HepG2 (cell line): ENCODE measurements at regions not wholly inside any gene's neighbourhood (a gene's known extent, or its start where the extent isn't known, plus 50 kb on each side); places are given as distances from the start of the nearest gene placed in this dataset.

Experiments used
- ATAC-seq: fragments of 200-7000 bp; cut with Tn5 transposase; 3 replicates; pipeline ENCODE4 v1.9.1; 2020; ENCODE audit warnings: mild to moderate bottlenecking, moderate library complexity
- BruUV-seq: library from RNA; stranded (reverse); fragments of 400-500 nt; replicated peaks from 2 replicates; lab custom pipeline; 2021; lab: Mats Ljungman, UMichigan
- CTCF ChIA-PET: fragments of 300-600 bp; formaldehyde crosslinking; extraction: SDS; loops from one replicate; lab custom pipeline; 2021; ENCODE audit warnings: low total read pairs, inconsistent platforms, low intra/inter-chr PET ratio; lab: Yijun Ruan, JAX
- POLR2A ChIA-PET: fragments of 350-600 bp; sonication (Branson Sonifier 250); formaldehyde crosslinking; loops from one replicate; lab custom pipeline; 2020; ENCODE audit warnings: antibody characterized with exemption, inconsistent platforms; lab: Yijun Ruan, JAX
- DNase-seq: peaks from one replicate; pipeline ENCODE4 v3.0.0-alpha.2; 2015; ENCODE audit warnings: low spot score
- FAIRE-seq: peaks from 3 replicates; lab custom pipeline; 2011; peaks lifted over from hg19 to GRCh38; lab: Jason Lieb, UNC
- H2AFZ ChIP-seq: one replicate; pipeline ENCODE4 v1.6.1; 2011; ENCODE audit warnings: low read length, inconsistent platforms
- H3K27ac ChIP-seq: fragments of 300-600 bp; 3 replicates; pipeline ENCODE4 v1.8.0; 2011; ENCODE audit warnings: mixed run types, mild to moderate bottlenecking, mixed read lengths, low read length, inconsistent platforms; ENCODE audit not compliant: insufficient read depth; ENCODE audit errors: extremely low read length
- H3K27me3 ChIP-seq, 2 experiments: fragments of 200-600 bp in 1 of 2; 2 replicates in 1 of 2; 3 replicates in 1 of 2; pipeline versions ENCODE4 v1.6.0 to v1.8.0; 2011; ENCODE audit warnings: low read length in 2 of 2, mild to moderate bottlenecking in 2 of 2, moderate library complexity in 2 of 2, inconsistent platforms in 1 of 2; ENCODE audit not compliant: insufficient read depth in 2 of 2, control insufficient read depth in 1 of 2
- H3K36me3 ChIP-seq, 2 experiments: fragments of 200-600 bp in 1 of 2; replicated peaks in 1 of 2; 2 replicates in 1 of 2; 3 replicates in 1 of 2; pipeline versions ENCODE4 v1.5.1 to v1.8.0; 2011; ENCODE audit warnings: low read length in 2 of 2, inconsistent platforms in 1 of 2; ENCODE audit not compliant: insufficient read depth in 2 of 2, control insufficient read depth in 1 of 2
- H3K4me1 ChIP-seq: 2 replicates; pipeline ENCODE4 v1.5.1; 2012; ENCODE audit warnings: low read length, inconsistent platforms; ENCODE audit not compliant: insufficient read depth
- H3K4me2 ChIP-seq: 2 replicates; pipeline ENCODE4 v1.6.0; 2011; ENCODE audit warnings: low read depth, low read length, inconsistent platforms
- H3K4me3 ChIP-seq, 3 experiments: fragments of 200-600 bp in 1 of 3; sonication (generic), shearing (Covaris generic) in 1 of 3; replicated peaks in 1 of 3; 2 replicates each; pipeline ENCODE4 v1.5.1; 2011 to 2016; ENCODE audit warnings: low read length in 3 of 3, inconsistent platforms in 2 of 3, low read depth in 2 of 3, mild to moderate bottlenecking in 2 of 3, control low read depth in 1 of 3, mixed read lengths in 1 of 3; ENCODE audit not compliant: insufficient read depth in 1 of 3
- H3K79me2 ChIP-seq: one replicate; pipeline ENCODE4 v1.6.1; 2011; ENCODE audit warnings: low read length, inconsistent platforms; ENCODE audit not compliant: insufficient read depth
- H3K9ac ChIP-seq: 2 replicates; pipeline ENCODE4 v1.6.0; 2011; ENCODE audit warnings: mild to moderate bottlenecking, low read depth, low read length, inconsistent platforms; ENCODE audit not compliant: insufficient read depth
- H3K9me3 ChIP-seq: 2 replicates; pipeline ENCODE4 v1.5.1; 2012; ENCODE audit warnings: mild to moderate bottlenecking, low read length
- H4K20me1 ChIP-seq: 2 replicates; pipeline ENCODE4 v1.6.0; 2011; ENCODE audit warnings: inconsistent platforms, mild to moderate bottlenecking, low read length, moderate library complexity; ENCODE audit not compliant: insufficient read depth
- JUNB ChIP-seq: sonication (generic); formaldehyde crosslinking; IDR thresholded peaks from 2 replicates; pipeline ENCODE4 v1.8.0; 2022; ENCODE audit warnings: missing genetic modification reagents, mild to moderate bottlenecking, borderline replicate concordance
- ZNF335 ChIP-seq: sonication (generic); formaldehyde crosslinking; IDR thresholded peaks from 2 replicates; pipeline ENCODE4 v1.4.0; 2020; ENCODE audit warnings: missing genetic modification reagents
- WGBS: methylation state at CpG from one replicate; pipeline ENCODE4 v1.1.6; 2017; ENCODE audit warnings: low lambda C conversion rate; 5-methylcytosine and 5-hydroxymethylcytosine counted together
- in situ Hi-C: cut with HindIII; loops from 2 replicates; pipeline ENCODE4 v1.10.0; 2017; ENCODE audit warnings: low pct_unique_long_range_greater_than_20kb; ENCODE audit not compliant: extremely low pct_ligation_motif_present
- intact Hi-C: fragments of 100-400 bp; cut with micrococcal nuclease; formaldehyde crosslinking; loops from one replicate; pipeline ENCODE4 v1.10.0; 2022; ENCODE audit not compliant: unreplicated experiment
- TF ChIP-seq, protein P1 (sequence below): sonication (generic); formaldehyde crosslinking; IDR thresholded peaks from 2 replicates; pipeline ENCODE4 v1.5.0; 2020; ENCODE audit warnings: missing genetic modification reagents
- TF ChIP-seq, protein P2 (sequence below): sonication (generic); formaldehyde crosslinking; IDR thresholded peaks from 2 replicates; pipeline ENCODE4 v1.9.0; 2021; ENCODE audit warnings: mild to moderate bottlenecking, missing genetic modification reagents
- TF ChIP-seq, protein P3 (sequence below): sonication (generic); formaldehyde crosslinking; IDR thresholded peaks from 2 replicates; pipeline ENCODE4 v1.5.1; 2020; ENCODE audit warnings: missing genetic modification reagents, mild to moderate bottlenecking, borderline replicate concordance

GRCh38 chr9:89734600-89735041 lies 129.8 kb downstream of the GADD45G start:
- TF ChIP-seq JUNB: no peak
- TF ChIP-seq ZNF335 (CRISPR knock-in tag): no peak
- TF ChIP-seq, protein P1, sequence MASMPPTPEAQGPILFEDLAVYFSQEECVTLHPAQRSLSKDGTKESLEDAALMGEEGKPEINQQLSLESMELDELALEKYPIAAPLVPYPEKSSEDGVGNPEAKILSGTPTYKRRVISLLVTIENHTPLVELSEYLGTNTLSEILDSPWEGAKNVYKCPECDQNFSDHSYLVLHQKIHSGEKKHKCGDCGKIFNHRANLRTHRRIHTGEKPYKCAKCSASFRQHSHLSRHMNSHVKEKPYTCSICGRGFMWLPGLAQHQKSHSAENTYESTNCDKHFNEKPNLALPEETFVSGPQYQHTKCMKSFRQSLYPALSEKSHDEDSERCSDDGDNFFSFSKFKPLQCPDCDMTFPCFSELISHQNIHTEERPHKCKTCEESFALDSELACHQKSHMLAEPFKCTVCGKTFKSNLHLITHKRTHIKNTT (CRISPR knock-in tag): no peak
- TF ChIP-seq, protein P2, sequence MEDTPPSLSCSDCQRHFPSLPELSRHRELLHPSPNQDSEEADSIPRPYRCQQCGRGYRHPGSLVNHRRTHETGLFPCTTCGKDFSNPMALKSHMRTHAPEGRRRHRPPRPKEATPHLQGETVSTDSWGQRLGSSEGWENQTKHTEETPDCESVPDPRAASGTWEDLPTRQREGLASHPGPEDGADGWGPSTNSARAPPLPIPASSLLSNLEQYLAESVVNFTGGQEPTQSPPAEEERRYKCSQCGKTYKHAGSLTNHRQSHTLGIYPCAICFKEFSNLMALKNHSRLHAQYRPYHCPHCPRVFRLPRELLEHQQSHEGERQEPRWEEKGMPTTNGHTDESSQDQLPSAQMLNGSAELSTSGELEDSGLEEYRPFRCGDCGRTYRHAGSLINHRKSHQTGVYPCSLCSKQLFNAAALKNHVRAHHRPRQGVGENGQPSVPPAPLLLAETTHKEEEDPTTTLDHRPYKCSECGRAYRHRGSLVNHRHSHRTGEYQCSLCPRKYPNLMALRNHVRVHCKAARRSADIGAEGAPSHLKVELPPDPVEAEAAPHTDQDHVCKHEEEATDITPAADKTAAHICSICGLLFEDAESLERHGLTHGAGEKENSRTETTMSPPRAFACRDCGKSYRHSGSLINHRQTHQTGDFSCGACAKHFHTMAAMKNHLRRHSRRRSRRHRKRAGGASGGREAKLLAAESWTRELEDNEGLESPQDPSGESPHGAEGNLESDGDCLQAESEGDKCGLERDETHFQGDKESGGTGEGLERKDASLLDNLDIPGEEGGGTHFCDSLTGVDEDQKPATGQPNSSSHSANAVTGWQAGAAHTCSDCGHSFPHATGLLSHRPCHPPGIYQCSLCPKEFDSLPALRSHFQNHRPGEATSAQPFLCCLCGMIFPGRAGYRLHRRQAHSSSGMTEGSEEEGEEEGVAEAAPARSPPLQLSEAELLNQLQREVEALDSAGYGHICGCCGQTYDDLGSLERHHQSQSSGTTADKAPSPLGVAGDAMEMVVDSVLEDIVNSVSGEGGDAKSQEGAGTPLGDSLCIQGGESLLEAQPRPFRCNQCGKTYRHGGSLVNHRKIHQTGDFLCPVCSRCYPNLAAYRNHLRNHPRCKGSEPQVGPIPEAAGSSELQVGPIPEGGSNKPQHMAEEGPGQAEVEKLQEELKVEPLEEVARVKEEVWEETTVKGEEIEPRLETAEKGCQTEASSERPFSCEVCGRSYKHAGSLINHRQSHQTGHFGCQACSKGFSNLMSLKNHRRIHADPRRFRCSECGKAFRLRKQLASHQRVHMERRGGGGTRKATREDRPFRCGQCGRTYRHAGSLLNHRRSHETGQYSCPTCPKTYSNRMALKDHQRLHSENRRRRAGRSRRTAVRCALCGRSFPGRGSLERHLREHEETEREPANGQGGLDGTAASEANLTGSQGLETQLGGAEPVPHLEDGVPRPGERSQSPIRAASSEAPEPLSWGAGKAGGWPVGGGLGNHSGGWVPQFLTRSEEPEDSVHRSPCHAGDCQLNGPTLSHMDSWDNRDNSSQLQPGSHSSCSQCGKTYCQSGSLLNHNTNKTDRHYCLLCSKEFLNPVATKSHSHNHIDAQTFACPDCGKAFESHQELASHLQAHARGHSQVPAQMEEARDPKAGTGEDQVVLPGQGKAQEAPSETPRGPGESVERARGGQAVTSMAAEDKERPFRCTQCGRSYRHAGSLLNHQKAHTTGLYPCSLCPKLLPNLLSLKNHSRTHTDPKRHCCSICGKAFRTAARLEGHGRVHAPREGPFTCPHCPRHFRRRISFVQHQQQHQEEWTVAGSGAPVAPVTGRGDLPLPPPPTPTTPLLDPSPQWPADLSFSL (CRISPR knock-in tag): no peak
- TF ChIP-seq, protein P3, sequence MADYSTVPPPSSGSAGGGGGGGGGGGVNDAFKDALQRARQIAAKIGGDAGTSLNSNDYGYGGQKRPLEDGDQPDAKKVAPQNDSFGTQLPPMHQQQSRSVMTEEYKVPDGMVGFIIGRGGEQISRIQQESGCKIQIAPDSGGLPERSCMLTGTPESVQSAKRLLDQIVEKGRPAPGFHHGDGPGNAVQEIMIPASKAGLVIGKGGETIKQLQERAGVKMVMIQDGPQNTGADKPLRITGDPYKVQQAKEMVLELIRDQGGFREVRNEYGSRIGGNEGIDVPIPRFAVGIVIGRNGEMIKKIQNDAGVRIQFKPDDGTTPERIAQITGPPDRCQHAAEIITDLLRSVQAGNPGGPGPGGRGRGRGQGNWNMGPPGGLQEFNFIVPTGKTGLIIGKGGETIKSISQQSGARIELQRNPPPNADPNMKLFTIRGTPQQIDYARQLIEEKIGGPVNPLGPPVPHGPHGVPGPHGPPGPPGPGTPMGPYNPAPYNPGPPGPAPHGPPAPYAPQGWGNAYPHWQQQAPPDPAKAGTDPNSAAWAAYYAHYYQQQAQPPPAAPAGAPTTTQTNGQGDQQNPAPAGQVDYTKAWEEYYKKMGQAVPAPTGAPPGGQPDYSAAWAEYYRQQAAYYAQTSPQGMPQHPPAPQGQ (CRISPR knock-in tag): no peak
- ATAC-seq: no peak
- Histone ChIP-seq H3K4me2 (no peak overlapping the region), H3K27ac (no peak overlapping the region), H3K9ac (no peak overlapping the region), H3K9me3 (no peaks in the 10 kb centered on the region), H3K4me3 (no peak overlapping the region), H3K36me3 (no peaks in the 10 kb centered on the region), H2AFZ (no peak overlapping the region), H3K79me2 (no peaks in the 10 kb centered on the region), H3K4me1 (peaks cover 26% of the 10 kb centered on the region), H4K20me1 (no peaks in the 10 kb centered on the region), H3K27me3 (no peaks in the 10 kb centered on the region; a peak in 2 of 5 replicates)
- no TSS peak for BruUV-seq
- in situ Hi-C loops: loop anchor here (10.0 kb wide), 1 partner anchor 130 kb away; the partner anchor contains the start of gene GADD45G
- no peak for DNase-seq
- intact Hi-C loops: loop anchor here (5.0 to 10.0 kb wide), 2 partner anchors 132 to 370 kb away; no protein-coding TSS in a partner anchor
- POLR2A ChIA-PET: no interaction called here
- FAIRE-seq: no peak
- CTCF ChIA-PET: no interaction called here
- 35% methylated on average over 9 of the region's 10 CpGs for WGBS
